GM12878 (cell line): ENCODE measurements at regions not wholly inside any gene's neighbourhood (a gene's known extent, or its start where the extent isn't known, plus 50 kb on each side); places are given as distances from the start of the nearest gene placed in this dataset.

ENCODE experiments used
- ATAC-seq: fragments of 200-7000 bp; cut with Tn5 transposase; 3 replicates; pipeline ENCODE4 v1.9.1; 2020; ENCODE audit warnings: mild to moderate bottlenecking, moderate library complexity
- BruUV-seq: library from RNA; stranded (reverse); fragments of 400-500 nt; replicated peaks from 2 replicates; lab custom pipeline; 2021; lab: Mats Ljungman, UMichigan
- CTCF ChIA-PET: fragments of 300-600 bp; sonication (Branson Sonifier 250); formaldehyde crosslinking; extraction: SDS; loops from one replicate; lab custom pipeline; 2021; ENCODE audit warnings: inconsistent platforms; lab: Yijun Ruan, JAX
- POLR2A ChIA-PET: fragments of 350-600 bp; formaldehyde crosslinking; extraction: SDS; loops from one replicate; lab custom pipeline; 2021; ENCODE audit warnings: inconsistent platforms; lab: Charles Lee
- RAD21 ChIA-PET: fragments of 300-600 bp; sonication (Branson Sonifier 250); formaldehyde crosslinking; loops from one replicate; lab custom pipeline; 2023; ENCODE audit warnings: antibody characterized with exemption; ENCODE audit not compliant: unreplicated experiment; lab: Charles Lee
- SMC1A ChIA-PET: fragments of 300-600 bp; sonication (Branson Sonifier 250); formaldehyde crosslinking; loops from one replicate; lab custom pipeline; 2023; ENCODE audit not compliant: unreplicated experiment, uncharacterized antibody; lab: Charles Lee
- DNase-seq: peaks from one replicate; pipeline ENCODE4 v3.0.0-alpha.2; 2011; ENCODE audit warnings: low read depth, low spot score
- FAIRE-seq: peaks from 3 replicates; lab custom pipeline; 2011; peaks lifted over from hg19 to GRCh38; lab: Jason Lieb, UNC
- H2AFZ ChIP-seq: 2 replicates; pipeline ENCODE4 v1.6.0; 2011; ENCODE audit warnings: low read depth, low read length, control low read depth; ENCODE audit not compliant: control insufficient read depth
- H3K27ac ChIP-seq: 2 replicates; pipeline ENCODE4 v1.5.1; 2011; ENCODE audit warnings: control low read depth; ENCODE audit not compliant: control insufficient read depth, insufficient read depth
- H3K27me3 ChIP-seq, 2 experiments: replicated peaks in 1 of 2; 2 replicates each; pipeline versions ENCODE4 v1.6.0 to v1.6.1; 2011; ENCODE audit warnings: low read length in 1 of 2; ENCODE audit not compliant: control insufficient read depth in 2 of 2, insufficient read depth in 2 of 2
- H3K36me3 ChIP-seq, 2 experiments: 2 replicates each; pipeline ENCODE4 v1.5.1; 2011; ENCODE audit warnings: low read length in 1 of 2; ENCODE audit not compliant: control insufficient read depth in 2 of 2, insufficient read depth in 2 of 2
- H3K4me1 ChIP-seq: 2 replicates; pipeline ENCODE4 v1.6.1; 2011; ENCODE audit warnings: mild to moderate bottlenecking, low read length, moderate library complexity, mixed read lengths; ENCODE audit not compliant: control insufficient read depth, insufficient read depth
- H3K4me2 ChIP-seq: 2 replicates; pipeline ENCODE4 v1.6.0; 2011; ENCODE audit warnings: control low read depth; ENCODE audit not compliant: control insufficient read depth, insufficient read depth
- H3K4me3 ChIP-seq: fragments of 200-600 bp; sonication (generic); 2 replicates; pipeline ENCODE4 v1.5.1; 2016
- H3K79me2 ChIP-seq: 2 replicates; pipeline ENCODE4 v1.6.0; 2011; ENCODE audit warnings: low read length; ENCODE audit not compliant: control insufficient read depth, insufficient read depth
- H3K9ac ChIP-seq: 2 replicates; pipeline ENCODE4 v1.8.0; 2011; ENCODE audit warnings: low read length, control low read depth, mixed read lengths; ENCODE audit not compliant: control insufficient read depth, insufficient read depth
- H3K9me3 ChIP-seq: replicated peaks from 3 replicates; pipeline ENCODE4 v1.5.1; 2011; ENCODE audit warnings: mild to moderate bottlenecking, low read length; ENCODE audit not compliant: control insufficient read depth, insufficient read depth
- H4K20me1 ChIP-seq: 2 replicates; pipeline ENCODE4 v1.6.0; 2011; ENCODE audit not compliant: control insufficient read depth, insufficient read depth
- BMI1 ChIP-seq: fragments of 450-650 bp; IDR thresholded peaks from 2 replicates; pipeline ENCODE4 v1.6.1; 2016; ENCODE audit warnings: mild to moderate bottlenecking, moderate library complexity, borderline replicate concordance
- CBX5 ChIP-seq: sonication (generic); IDR thresholded peaks from 2 replicates; pipeline ENCODE4 v1.6.1; 2016; ENCODE audit warnings: low read depth, moderate library complexity, mild to moderate bottlenecking, inconsistent platforms
- CREM ChIP-seq: IDR thresholded peaks from 2 replicates; pipeline ENCODE4 v1.6.1; 2014; ENCODE audit warnings: antibody characterized with exemption, low read depth
- GABPA ChIP-seq: IDR thresholded peaks from 2 replicates; pipeline ENCODE4 v1.6.1; 2014; ENCODE audit warnings: antibody characterized with exemption, low read depth, mild to moderate bottlenecking, inconsistent platforms
- KLF5 ChIP-seq: fragments of 450-650 bp; IDR thresholded peaks from 2 replicates; pipeline ENCODE4 v1.6.1; 2014; ENCODE audit warnings: mild to moderate bottlenecking; ENCODE audit not compliant: partially characterized antibody
- POLR2AphosphoS2 ChIP-seq: IDR thresholded peaks from 2 replicates; pipeline ENCODE4 v1.6.1; 2011; ENCODE audit warnings: low read depth, mild to moderate bottlenecking, low read length, improper control_type of control experiment, moderate library complexity
- POU2F2 ChIP-seq: IDR thresholded peaks from 3 replicates; pipeline ENCODE4 v1.6.1; 2011; ENCODE audit warnings: low read depth, mild to moderate bottlenecking, low read length, borderline replicate concordance
- RAD21 ChIP-seq: IDR thresholded peaks from 2 replicates; pipeline ENCODE4 v1.6.1; 2011; ENCODE audit warnings: mild to moderate bottlenecking, low read depth, low read length, moderate library complexity; ENCODE audit not compliant: insufficient read depth
- RUNX3 ChIP-seq: IDR thresholded peaks from 2 replicates; pipeline ENCODE4 v1.6.1; 2012; ENCODE audit warnings: low read length, inconsistent platforms
- SIN3A ChIP-seq: IDR thresholded peaks from 2 replicates; pipeline ENCODE4 v1.6.1; 2012; ENCODE audit warnings: low read depth, low read length, improper control_type of control experiment
- SRF ChIP-seq, 2 experiments: IDR thresholded peaks; 2 replicates each; pipeline ENCODE4 v1.6.1; 2011; ENCODE audit warnings: low read depth in 2 of 2, low read length in 2 of 2, mild to moderate bottlenecking in 1 of 2, moderate library complexity in 1 of 2
- TCF12 ChIP-seq: IDR thresholded peaks from 2 replicates; pipeline ENCODE4 v1.6.1; 2011; ENCODE audit warnings: low read depth, mild to moderate bottlenecking, low read length
- ZNF217 ChIP-seq: fragments of 450-650 bp; IDR thresholded peaks from 2 replicates; pipeline ENCODE4 v1.6.1; 2017; ENCODE audit warnings: antibody characterized with exemption, mild to moderate bottlenecking
- ZNF24 ChIP-seq: fragments of 450-650 bp; IDR thresholded peaks from 2 replicates; pipeline ENCODE4 v1.6.1; 2017; ENCODE audit warnings: antibody characterized with exemption, mild to moderate bottlenecking
- WGBS: methylation state at CpG from one replicate; pipeline ENCODE4 v1.1.6; 2016; ENCODE audit warnings: low lambda C conversion rate; ENCODE audit not compliant: insufficient replicate concordance, insufficient coverage; ENCODE audit errors: missing lambda C conversion rate; 5-methylcytosine and 5-hydroxymethylcytosine counted together
- in situ Hi-C: fragments of 300-500 bp; cut with MboI; formaldehyde crosslinking; loops from 9 replicates; pipeline ENCODE4 v1.14.3; 2018; ENCODE audit warnings: mixed read lengths
- intact Hi-C: fragments of 100-400 bp; cut with micrococcal nuclease; formaldehyde crosslinking; loops from one replicate; pipeline ENCODE4 v1.14.2; 2022; ENCODE audit not compliant: unreplicated experiment
- TF ChIP-seq, protein P1 (sequence below): IDR thresholded peaks from 2 replicates; pipeline ENCODE4 v1.6.1; 2012; ENCODE audit warnings: low read depth, low read length, improper control_type of control experiment
- TF ChIP-seq, protein P2 (sequence below): IDR thresholded peaks from 2 replicates; pipeline ENCODE4 v1.6.1; 2012; ENCODE audit warnings: low read length, inconsistent platforms
- TF ChIP-seq, protein P3 (sequence below): fragments of 450-650 bp; IDR thresholded peaks from 2 replicates; pipeline ENCODE4 v1.6.1; 2018; ENCODE audit warnings: borderline replicate concordance, mild to moderate bottlenecking; ENCODE audit not compliant: partially characterized antibody
- TF ChIP-seq, protein P4 (sequence below): fragments of 450-650 bp; IDR thresholded peaks from 2 replicates; pipeline ENCODE4 v1.6.1; 2016; ENCODE audit warnings: mild to moderate bottlenecking

DNA sequence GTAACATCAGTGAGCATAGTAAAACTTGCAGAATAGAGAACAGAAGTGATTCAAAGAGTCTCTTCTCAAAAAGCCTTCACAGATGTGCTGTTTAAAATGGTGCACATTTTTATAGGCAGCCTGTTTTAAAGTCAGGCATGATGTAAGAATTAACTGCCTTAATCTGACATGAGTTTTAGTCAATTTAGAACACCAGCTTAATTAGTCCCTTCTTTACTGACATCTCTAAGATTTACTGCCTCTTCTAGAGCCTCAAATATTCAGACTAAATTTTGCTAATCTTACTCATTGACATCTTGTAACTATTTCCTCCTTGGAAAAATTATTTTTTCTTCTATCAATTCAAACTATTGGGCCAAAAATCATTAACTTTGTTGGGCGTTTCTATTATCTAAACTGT, 782.5 kb downstream of the C12orf50 start:
- Histone ChIP-seq H3K4me2 (no peak overlapping the region), H2AFZ (no peak overlapping the region), H3K79me2 (no peaks in the 10 kb centered on the region), H3K4me1 (no peaks in the 10 kb centered on the region), H3K27me3 (no peaks in the 10 kb centered on the region), H3K4me3 (no peak overlapping the region), H4K20me1 (no peaks in the 10 kb centered on the region), H3K27ac (no peak overlapping the region), H3K9ac (no peak overlapping the region), H3K9me3 (no peaks in the 10 kb centered on the region), H3K36me3 (no peaks in the 10 kb centered on the region)
- WGBS = 0% methylated on average over 1 of the region's 1 CpG
- TF ChIP-seq SRF (IDR thresholded peaks at IDR 0.05; ENCODE audit: low read depth in 2 of 2, low read length in 2 of 2) = no peak
- no peak for TF ChIP-seq SIN3A
- TF ChIP-seq, protein P1, sequence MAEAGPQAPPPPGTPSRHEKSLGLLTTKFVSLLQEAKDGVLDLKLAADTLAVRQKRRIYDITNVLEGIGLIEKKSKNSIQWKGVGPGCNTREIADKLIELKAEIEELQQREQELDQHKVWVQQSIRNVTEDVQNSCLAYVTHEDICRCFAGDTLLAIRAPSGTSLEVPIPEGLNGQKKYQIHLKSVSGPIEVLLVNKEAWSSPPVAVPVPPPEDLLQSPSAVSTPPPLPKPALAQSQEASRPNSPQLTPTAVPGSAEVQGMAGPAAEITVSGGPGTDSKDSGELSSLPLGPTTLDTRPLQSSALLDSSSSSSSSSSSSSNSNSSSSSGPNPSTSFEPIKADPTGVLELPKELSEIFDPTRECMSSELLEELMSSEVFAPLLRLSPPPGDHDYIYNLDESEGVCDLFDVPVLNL = no peak
- TF ChIP-seq, protein P2, sequence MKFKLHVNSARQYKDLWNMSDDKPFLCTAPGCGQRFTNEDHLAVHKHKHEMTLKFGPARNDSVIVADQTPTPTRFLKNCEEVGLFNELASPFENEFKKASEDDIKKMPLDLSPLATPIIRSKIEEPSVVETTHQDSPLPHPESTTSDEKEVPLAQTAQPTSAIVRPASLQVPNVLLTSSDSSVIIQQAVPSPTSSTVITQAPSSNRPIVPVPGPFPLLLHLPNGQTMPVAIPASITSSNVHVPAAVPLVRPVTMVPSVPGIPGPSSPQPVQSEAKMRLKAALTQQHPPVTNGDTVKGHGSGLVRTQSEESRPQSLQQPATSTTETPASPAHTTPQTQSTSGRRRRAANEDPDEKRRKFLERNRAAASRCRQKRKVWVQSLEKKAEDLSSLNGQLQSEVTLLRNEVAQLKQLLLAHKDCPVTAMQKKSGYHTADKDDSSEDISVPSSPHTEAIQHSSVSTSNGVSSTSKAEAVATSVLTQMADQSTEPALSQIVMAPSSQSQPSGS = no peak
- TF ChIP-seq, protein P3, sequence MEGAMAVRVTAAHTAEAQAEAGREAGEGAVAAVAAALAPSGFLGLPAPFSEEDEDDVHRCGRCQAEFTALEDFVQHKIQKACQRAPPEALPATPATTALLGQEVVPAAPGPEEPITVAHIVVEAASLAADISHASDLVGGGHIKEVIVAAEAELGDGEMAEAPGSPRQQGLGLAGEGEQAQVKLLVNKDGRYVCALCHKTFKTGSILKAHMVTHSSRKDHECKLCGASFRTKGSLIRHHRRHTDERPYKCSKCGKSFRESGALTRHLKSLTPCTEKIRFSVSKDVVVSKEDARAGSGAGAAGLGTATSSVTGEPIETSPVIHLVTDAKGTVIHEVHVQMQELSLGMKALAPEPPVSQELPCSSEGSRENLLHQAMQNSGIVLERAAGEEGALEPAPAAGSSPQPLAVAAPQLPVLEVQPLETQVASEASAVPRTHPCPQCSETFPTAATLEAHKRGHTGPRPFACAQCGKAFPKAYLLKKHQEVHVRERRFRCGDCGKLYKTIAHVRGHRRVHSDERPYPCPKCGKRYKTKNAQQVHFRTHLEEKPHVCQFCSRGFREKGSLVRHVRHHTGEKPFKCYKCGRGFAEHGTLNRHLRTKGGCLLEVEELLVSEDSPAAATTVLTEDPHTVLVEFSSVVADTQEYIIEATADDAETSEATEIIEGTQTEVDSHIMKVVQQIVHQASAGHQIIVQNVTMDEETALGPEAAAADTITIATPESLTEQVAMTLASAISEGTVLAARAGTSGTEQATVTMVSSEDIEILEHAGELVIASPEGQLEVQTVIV = no peak
- no peak for TF ChIP-seq ZNF217
- TF ChIP-seq POLR2AphosphoS2 = no peak
- TF ChIP-seq CBX5 = no peak
- no peak for TF ChIP-seq GABPA
- no peak for TF ChIP-seq RAD21
- TF ChIP-seq BMI1 = no peak
- no peak for TF ChIP-seq KLF5
- no peak for TF ChIP-seq TCF12
- TF ChIP-seq CREM = no peak
- no peak for TF ChIP-seq POU2F2
- TF ChIP-seq ZNF24 = no peak
- TF ChIP-seq, protein P4, sequence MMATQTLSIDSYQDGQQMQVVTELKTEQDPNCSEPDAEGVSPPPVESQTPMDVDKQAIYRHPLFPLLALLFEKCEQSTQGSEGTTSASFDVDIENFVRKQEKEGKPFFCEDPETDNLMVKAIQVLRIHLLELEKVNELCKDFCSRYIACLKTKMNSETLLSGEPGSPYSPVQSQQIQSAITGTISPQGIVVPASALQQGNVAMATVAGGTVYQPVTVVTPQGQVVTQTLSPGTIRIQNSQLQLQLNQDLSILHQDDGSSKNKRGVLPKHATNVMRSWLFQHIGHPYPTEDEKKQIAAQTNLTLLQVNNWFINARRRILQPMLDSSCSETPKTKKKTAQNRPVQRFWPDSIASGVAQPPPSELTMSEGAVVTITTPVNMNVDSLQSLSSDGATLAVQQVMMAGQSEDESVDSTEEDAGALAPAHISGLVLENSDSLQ = no peak
- no peak for TF ChIP-seq RUNX3
- ATAC-seq (no peak), DNase-seq (no peak), FAIRE-seq (no peak)
- ChIA-PET POLR2A (no interaction called here), CTCF (no interaction called here), SMC1A (no interaction called here), RAD21 (no interaction called here)
- no TSS peak for BruUV-seq
- in situ Hi-C loops (no loop called here), intact Hi-C loops (no loop called here)
